ENCODE measurements at regions not wholly inside any gene's neighbourhood (a gene's known extent, or its start where the extent isn't known, plus 50 kb on each side); places are given as distances from the start of the nearest gene placed in this dataset.

DNA sequence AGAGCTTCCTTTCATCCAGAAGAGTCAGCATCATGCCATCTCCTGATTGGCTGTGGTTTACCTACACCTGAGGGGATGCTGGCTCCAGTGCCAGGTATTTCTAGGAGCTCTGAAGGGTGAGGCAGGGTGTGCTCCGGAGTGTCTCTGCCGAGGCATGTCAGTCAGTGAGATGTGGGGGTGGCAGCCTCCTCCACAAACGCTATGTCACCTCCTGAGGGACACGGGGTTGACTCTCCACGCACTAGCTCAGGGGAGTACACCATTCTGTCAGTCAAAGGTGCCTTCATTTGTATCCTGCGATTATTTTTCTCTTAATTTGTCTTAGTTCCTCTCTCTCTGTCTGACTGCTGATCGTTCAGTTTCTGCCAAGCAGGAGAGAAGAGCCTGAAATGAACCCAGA, 604.5 kb downstream of the VRK1 start:
- DNase-seq (ENCODE audit: insufficient read length, low spot score), result no peak
- no peak for TF ChIP-seq POLR2A (IDR thresholded peaks at IDR 0.05; ENCODE audit: low read depth, low read length)
- FAIRE-seq, result no peak

DNA sequence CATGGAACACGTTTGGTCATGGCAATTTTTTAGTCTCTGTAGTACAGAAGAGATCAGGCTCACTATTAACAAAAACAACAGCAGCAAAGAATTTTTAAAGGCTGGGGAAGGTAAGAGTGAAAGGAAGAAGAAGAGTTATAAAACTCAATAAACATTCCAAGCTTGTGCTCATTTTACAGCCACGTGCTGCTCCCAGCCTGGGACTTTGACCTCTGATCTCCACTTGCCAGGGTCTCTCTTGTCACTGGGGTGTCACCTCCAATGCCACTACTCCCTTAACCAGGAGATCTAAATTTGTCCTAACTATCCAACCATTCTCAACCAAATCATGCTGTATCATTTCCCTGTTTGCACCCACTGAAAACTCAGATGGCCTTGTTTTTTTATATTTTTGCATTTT, 605.1 kb downstream of the VRK1 start:
- no peak for DNase-seq (ENCODE audit: insufficient read length, low spot score)
- no peak for FAIRE-seq
- no peak for TF ChIP-seq POLR2A (IDR thresholded peaks at IDR 0.05; ENCODE audit: low read depth, low read length)

DNA sequence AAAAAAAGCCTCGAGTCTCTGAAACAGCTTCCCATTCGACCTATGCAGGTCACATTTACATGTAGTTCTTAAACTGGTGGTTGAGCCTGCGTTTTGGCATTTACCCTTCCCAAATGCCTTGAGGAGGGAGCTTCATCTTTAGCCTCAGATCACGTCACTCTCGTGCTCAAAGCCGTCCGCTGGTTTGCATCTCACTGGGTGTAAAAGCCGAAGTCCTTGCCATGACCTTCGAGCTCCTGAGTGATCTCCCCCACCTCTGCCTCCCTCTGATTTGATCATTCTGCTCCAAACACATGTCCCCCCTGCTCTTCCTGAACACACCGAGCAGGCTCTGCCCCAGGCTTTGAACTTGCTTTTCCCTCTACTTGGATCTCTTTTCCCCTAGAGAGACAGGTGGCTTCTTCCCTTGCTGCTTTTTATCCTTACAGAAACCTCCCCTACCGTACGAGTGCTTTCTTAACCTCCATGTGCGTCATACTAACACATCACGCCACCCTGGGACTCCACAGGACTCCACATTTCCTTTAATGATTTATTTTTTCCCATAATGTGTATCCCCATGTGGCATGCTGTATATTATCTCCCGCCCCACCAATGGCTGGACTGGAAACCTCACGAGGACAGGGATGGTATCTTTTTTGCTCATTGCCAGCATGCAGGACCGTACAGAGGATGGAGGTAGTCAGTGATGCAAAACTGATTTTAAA, 610.7 kb downstream of the VRK1 start:
- DNase-seq (ENCODE audit: insufficient read length, low spot score) (no peak), FAIRE-seq (no peak)
- TF ChIP-seq POLR2A (IDR thresholded peaks at IDR 0.05; ENCODE audit: low read depth, low read length), result no peak

DNA sequence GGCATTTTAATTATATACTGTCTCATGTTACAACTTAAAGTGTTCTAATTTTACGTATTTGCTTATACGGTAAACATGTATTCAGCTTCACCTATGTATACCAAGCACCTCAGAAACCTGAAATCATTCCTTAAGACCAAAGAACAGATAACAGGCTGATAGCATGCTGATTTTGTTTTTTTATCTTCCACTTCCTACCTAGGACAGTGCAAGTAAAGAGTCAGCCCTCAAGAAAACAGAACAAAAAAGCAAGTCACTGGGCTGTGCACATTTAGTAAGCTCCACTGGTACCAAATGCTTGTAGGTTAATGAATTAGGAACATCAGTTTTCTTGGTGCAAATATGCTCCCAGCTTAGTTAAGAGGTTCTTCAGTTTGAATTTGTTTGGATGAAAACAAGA, 611.3 kb downstream of the VRK1 start:
- FAIRE-seq (no peak), DNase-seq (ENCODE audit: insufficient read length, low spot score) (no peak)
- no peak for TF ChIP-seq POLR2A (IDR thresholded peaks at IDR 0.05; ENCODE audit: low read depth, low read length)

DNA sequence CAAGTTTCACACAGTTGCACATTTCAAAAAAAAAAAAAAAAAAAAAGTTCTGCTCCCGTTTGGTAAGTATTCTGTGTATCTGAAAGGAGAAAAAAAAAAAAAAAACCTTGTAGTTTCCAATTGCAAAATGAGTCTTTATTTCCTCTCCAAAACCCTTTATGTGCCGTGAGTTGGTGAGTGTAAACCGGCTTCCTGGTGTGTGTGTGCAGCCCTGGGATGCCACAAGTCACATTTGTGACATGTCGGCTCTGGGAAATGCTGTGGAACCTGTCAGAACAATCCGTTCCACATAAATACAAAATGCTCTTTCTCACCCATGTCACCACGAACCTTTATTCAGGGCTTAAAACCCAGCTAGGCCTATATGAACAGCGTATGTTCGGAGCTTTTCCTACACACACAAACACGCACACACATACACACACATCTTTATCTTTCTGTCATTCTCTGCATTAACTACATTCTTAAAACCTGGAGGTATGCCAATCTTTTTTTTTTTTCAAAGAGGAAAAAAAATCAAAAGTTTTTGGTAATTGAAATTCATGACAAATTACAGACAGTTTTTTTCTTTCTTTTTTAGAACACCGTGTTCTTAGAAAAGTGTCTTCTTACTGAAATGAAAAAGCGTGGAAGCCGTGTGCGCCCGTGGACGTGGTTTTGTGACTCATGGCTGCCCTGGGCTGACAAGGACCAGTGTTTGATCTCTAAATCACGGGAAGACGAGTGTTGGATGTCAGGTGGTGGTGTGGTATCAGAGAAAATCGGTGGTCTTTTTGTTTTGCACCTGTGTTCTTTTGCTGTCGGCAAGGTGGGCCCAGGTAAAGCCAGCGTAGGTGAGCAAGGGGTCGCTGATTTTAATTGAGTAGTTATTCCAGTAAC, 612.0 kb downstream of the VRK1 start:
- FAIRE-seq (no peak), DNase-seq (ENCODE audit: insufficient read length, low spot score) (no peak)
- no peak for TF ChIP-seq POLR2A (IDR thresholded peaks at IDR 0.05; ENCODE audit: low read depth, low read length)

DNA sequence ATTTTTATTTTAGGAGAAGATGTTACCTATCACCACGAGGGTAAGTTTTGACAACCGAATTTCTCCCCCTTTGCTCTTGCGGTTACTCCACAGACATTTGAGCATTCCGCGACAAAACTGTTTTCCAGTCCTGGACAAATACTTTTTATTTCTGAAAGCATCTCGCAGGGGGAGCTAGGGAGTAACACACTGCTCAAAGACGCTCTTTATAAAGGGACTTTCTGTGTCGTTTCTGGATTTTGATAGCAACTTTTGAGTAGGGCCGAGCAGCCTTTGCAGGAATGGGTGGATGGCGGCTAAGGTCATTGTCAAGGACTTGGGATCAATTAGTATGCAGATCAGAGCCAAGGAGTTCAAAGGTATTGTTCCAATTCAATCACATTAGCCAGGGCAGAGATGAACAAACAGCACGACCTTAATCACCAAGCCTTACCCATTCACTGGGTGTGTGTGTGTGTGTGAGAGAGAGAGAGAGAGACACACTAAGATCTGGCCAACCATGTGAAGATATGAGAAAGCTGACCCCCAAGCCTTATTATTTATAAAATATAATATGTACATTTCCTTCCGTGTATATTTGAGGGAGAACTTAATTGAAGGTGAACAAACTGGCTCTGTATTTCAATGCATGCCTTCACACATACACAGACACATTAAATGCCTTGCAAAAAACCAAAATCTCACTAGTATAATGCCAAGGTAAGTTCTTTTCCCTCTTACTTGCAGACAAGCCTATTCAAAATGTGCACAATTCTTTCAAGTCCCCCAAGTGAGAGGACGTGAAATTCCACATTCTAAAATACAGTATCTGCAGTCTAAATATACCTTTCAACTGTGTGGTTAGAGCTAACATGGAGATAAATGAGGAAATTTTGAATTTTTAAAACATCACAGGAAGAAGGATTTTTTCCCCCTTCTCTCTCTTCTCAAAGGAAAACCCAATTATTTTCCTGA, 613.8 kb downstream of the VRK1 start:
- TF ChIP-seq POLR2A (IDR thresholded peaks at IDR 0.05; ENCODE audit: low read depth, low read length), result no peak
- DNase-seq (ENCODE audit: insufficient read length, low spot score) (no peak), FAIRE-seq (no peak)

DNA sequence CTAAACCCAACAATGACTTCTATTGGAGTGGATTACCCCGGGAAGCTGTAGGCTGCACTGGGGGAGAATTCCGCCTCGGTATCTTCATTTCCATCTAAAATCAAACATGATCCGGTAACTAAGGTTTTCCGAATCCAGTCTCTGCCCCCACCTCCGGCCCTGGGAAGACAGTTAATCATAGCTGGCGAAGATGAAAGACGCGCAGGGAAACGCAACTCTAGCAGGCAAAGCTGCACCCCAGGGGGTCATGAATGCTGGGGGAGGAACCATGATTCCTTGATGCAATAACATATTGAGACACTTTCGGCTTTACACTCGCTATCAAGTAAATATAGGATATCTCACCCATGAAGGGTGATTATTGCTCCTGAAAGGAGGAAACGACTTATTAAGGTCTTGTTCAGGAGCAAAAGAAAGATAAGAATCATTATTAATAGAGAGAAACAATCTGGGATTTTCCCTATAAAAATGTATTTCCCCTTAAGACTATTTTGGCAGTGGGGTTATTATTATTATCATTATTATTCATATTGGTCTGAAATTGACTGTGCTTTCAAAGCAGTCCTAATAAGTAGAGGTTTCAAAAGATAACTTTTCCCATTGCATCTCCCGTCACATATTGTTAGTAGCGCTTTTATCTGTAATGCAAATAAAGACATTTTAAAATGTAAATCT, 614.9 kb downstream of the VRK1 start:
- FAIRE-seq, result no peak
- no peak for TF ChIP-seq POLR2A (IDR thresholded peaks at IDR 0.05; ENCODE audit: low read depth, low read length)
- no peak for DNase-seq (ENCODE audit: insufficient read length, low spot score)

DNA sequence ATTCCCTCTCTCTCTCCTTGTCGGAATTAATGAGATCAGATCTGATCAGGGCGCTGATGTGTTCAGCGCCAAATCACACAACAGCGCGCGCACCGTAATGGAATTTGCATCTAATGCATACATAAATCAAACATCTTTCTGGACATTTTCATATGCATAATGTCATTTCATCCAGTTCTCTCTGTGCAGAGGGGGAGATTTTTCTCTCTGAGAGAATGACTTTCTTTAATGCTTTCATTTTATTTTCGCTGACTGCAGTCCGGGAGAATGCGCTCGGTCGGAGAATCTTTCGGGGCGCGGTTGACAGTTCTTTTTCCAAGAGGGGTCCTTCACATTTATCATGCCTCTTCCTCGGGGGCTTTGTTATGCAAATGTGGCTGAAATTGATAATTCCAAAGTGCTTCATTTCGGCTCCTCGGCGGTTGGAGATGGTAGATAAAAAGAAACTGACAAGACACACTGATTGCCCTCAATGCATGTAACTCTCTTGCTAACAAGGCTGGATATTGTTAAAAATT, 615.9 kb downstream of the VRK1 start:
- no peak for TF ChIP-seq POLR2A (IDR thresholded peaks at IDR 0.05; ENCODE audit: low read depth, low read length)
- FAIRE-seq, result no peak
- DNase-seq (ENCODE audit: insufficient read length, low spot score), result no peak

DNA sequence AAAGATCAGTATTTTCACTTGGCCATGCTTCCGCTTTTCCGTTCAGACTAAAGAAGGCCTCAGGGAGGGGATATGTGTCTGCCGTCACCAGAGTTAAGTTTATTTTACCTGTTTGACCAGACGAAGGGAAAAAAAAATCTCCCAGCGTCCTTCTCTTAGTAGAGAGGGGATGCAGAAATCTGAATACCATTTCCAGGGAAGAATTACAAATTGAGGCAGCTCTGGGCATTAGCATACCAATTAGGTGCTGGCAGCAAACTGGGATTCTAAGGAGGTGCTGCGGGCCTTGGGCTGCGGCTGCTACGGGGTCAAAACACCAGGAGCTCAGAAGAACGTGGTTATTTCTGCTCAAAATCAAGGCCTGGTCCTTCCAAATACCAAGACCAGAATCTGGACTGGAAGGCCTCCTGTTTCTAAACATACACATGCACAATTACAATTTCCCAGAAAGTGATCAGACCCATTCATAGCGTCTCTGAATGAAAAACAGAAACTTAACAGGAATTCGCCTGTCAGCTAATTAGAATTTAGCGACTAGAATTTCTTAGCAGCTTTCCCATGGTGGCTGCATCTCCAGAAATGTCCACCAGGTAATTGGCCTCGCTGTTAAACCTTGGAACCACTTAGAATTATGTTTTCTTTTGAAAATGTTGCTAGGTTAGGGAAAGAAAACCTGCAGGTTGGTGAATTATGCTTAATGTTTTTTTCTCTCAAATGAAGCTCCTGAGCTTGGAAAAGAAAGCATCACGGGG, 617.0 kb downstream of the VRK1 start:
- FAIRE-seq, result no peak
- TF ChIP-seq POLR2A (IDR thresholded peaks at IDR 0.05; ENCODE audit: low read depth, low read length), result no peak
- no peak for DNase-seq (ENCODE audit: insufficient read length, low spot score)

DNA sequence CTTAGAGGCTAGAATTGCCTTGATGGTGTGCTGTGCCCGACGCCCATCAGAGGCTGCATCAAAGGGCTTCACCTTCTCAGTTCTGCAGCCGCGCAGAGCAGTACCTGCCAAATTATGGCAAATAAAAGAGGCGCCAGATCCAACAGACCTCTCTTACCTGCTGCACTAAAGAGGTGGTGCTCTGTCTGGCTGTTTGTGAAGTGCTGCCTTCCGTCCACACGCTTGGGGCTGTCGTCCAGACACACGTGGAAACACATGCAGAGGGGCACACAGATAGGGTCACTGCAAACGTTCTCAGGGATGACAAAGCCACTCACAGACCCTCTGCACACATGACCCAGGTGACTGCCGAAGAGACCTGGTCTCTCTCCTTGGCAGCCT, 617.5 kb downstream of the VRK1 start:
- no peak for DNase-seq (ENCODE audit: insufficient read length, low spot score)
- FAIRE-seq, result no peak
- no peak for TF ChIP-seq POLR2A (IDR thresholded peaks at IDR 0.05; ENCODE audit: low read depth, low read length)

DNA sequence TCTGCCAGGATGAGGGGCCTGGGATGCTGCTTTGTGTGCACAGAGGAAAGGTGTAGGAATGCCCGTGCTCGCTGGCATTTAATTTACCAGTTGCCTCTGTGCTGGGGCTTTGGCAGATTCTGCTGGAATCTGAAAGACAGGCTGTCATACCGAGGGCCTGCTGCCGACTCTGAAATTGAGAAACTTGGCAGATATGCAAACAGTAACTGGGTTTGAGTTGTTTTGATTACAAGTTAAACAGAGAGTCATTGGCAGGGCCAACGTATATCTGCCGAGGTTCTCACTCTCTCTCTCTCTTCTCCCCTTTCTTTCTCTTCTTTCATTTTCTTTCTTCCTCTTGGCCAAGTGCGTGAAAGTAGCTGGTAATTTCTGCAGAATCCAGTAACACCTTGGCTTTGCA, 618.7 kb downstream of the VRK1 start:
- TF ChIP-seq POLR2A (IDR thresholded peaks at IDR 0.05; ENCODE audit: low read depth, low read length), result no peak
- DNase-seq (ENCODE audit: insufficient read length, low spot score) (no peak), FAIRE-seq (no peak)

DNA sequence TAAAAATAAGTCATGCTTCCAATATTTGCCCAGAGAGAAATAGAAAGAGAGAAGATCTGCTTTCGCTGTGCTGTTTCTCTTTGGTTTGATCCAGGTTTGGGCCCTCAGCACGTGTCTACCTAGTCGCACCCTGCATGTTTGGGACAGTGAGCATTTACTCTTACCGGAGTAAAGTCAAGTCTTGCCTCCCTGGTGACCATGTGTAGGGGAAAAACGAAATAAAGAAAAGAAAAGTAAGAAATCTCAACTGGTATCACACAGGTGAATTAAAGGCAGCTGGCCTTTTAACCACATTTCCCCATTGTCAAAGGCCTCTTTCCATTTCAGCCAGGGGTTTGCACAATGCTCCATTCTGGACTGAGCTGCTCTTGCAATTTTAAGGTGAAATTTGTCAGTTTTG, 619.4 kb downstream of the VRK1 start:
- FAIRE-seq, result no peak
- TF ChIP-seq POLR2A (IDR thresholded peaks at IDR 0.05; ENCODE audit: low read depth, low read length), result no peak

DNA sequence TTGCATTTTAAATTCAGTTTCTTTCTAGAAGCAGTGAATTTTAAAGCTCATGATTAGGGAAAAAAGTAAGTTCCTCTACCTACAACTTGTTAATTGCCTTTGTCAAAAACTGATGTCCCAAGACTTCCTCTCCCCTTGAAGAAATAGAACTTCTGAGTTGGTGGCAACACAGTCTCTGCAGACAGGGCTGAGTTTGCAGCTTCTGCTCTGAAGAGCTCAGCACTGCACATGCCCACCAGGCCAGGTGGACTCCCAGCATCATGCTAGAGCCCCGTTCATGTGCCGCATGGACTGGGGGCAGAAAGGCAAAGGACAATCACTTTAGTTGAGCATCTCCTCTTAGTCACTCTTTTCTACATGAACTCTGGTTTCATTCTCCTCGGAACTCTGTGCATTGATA, 620.1 kb downstream of the VRK1 start:
- no peak for TF ChIP-seq POLR2A (IDR thresholded peaks at IDR 0.05; ENCODE audit: low read depth, low read length)
- DNase-seq (ENCODE audit: insufficient read length, low spot score) (no peak), FAIRE-seq (no peak)

More for the DNA sequence above, 619.4 kb downstream of the VRK1 start:
- DNase-seq (ENCODE audit: insufficient read length, low spot score), result no peak

Data from H54 (cell line).